GM20431 (cell line): ENCODE measurements at regions not wholly inside any gene's neighbourhood (a gene's known extent, or its start where the extent isn't known, plus 50 kb on each side); places are given as distances from the start of the nearest gene placed in this dataset.

ENCODE experiments used
- in situ Hi-C: fragments of 300-500 bp; cut with MseI, MboI; formaldehyde crosslinking; loops from one replicate; pipeline ENCODE4 v1.15.0; 2020; ENCODE audit warnings: low sequenced_read_pairs; ENCODE audit not compliant: unreplicated experiment

DNA sequence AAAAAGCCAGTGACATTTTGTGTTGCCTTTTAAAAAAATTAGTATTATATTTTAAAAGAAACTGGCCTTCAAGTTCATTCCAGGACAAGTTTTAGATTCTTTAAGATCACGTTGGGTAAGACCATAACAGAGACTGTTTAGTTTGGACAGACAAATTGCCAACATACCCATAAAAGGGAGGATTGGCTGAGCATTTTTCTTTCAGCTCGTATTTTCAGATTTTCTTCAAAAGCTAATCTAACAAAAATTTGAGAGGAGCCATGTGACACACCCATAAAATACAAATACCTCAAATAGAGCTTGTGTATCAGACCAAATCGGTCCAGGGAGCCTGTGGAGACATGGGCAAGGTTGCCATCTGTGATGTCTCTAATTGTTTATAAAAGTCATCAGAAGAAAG is 74.6 kb upstream of the C1QTNF7 start:
- in situ Hi-C loops = no loop called here

GRCh38 chr4:15354371-15355297 is 73.2 kb upstream of the C1QTNF7 start:
- in situ Hi-C loops = no loop called here

- in situ Hi-C loops = no loop called here
Observed at GRCh38 chr4:15361529-15361928, 66.3 kb upstream of the C1QTNF7 start.

DNA sequence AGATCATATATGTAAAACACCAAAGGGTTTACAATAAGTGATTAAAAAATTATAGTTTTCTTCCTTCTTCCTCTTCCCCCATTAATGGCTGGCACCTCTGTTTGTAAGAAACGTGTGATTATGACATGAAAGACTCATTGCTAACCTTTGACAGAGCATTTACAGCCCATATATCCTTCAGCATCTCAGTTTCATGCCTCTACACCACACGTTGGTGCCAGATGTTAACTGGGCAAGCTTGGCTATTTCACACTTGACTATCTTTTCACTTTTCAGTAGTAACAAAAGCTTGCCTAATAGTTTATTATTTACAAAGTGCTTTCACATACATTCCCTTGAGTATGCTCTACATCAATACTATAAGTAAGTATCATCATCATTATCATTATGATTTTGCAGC is 65.3 kb upstream of the C1QTNF7 start:
- in situ Hi-C loops = no loop called here

GRCh38 chr4:15364183-15364582 is 63.6 kb upstream of the C1QTNF7 start:
- in situ Hi-C loops = no loop called here

GRCh38 chr4:15365641-15366040 is 62.2 kb upstream of the C1QTNF7 start:
- in situ Hi-C loops = no loop called here

- in situ Hi-C loops = no loop called here
Observed at GRCh38 chr4:15366721-15367120, 61.1 kb upstream of the C1QTNF7 start.

DNA sequence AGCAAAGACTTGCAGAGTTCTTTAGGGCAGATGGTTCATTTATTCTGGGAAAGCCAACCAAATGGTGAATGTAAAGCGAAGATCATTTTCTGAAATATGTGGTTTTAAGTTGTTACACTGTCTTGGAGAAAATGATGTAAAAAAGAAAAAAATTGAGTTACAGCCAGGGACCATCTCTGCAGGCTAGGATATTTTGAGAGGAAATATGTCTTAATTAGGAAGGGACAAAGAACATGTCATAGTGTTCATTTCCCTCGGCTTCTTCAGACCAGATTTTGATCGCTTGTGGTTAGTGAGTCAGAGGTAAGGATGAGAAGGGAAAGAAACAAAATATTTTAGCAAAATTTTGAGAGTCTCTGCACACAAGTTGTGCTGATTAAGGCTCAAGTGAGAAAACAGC is 59.0 kb upstream of the C1QTNF7 start:
- in situ Hi-C loops = no loop called here

DNA sequence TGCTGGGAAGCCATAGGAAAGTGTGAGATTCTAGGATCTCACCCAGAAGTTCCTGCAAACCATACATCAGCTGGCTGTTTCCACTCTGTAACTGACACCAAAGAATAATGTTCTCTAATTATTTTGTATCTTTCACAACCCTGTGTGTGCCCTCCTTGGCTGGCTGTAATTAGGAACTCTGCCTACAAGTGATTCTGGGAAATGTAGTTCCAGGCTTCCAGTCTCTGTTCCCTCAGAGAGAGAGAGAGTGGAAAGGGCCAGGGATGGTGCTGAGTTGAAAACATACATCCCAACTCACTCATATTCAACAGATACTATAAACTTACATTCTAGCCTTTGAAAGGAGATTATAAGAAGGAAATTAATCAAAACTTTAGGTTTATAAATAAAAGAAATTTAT is 57.5 kb upstream of the C1QTNF7 start:
- in situ Hi-C loops = no loop called here

GRCh38 chr4:15373363-15373762 is 54.5 kb upstream of the C1QTNF7 start:
- in situ Hi-C loops = no loop called here

- in situ Hi-C loops = no loop called here
Observed at GRCh38 chr4:15374656-15375055, 53.2 kb upstream of the C1QTNF7 start.

DNA sequence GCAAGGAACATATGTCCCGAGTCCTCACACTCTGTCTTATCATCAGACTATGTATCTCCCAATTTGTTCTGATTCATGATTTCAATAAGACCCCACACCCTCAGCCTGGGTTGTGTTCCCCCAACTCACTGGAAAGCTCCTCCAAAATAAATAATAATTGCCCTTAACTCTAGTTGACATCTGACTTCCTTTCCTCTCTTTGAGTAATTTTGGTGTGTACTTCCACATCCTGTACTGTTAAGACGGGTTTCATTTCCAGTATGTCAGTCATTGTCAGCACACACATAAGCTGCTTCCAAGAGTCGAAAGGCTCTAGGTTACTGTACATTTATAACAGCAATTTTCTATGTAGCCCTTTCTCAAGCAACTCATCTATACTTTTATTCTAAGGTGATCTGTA is 52.2 kb upstream of the C1QTNF7 start:
- in situ Hi-C loops = no loop called here

GRCh38 chr4:15376145-15376544 is 51.7 kb upstream of the C1QTNF7 start:
- in situ Hi-C loops = no loop called here

DNA sequence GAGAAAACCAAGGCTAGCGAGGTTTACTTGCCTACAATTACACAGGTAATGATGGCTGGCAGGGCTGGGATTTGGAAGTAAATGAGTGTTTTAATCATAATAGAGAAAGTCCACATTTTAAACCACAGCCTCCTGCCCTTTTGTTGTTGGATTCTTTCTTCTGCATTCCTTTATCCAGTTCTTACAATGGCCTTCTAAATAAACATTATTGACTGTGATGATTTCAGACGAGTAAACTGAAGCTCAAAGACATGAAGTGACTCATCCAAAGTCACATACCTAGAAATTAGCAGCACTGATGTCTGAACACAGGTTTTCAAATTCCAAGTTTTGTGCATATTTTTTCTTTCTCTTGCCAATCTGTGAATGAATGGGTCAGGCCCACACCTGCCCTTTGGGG is 51.2 kb upstream of the C1QTNF7 start:
- in situ Hi-C loops = no loop called here
